ENCODE measurements at regions not wholly inside any gene's neighbourhood (a gene's known extent, or its start where the extent isn't known, plus 50 kb on each side); places are given as distances from the start of the nearest gene placed in this dataset.
"Not testable (repeated sequence)": the region's sequence is repeated elsewhere in the genome, so short reads cannot be mapped to it uniquely, and the experiment has no call there.

DNA sequence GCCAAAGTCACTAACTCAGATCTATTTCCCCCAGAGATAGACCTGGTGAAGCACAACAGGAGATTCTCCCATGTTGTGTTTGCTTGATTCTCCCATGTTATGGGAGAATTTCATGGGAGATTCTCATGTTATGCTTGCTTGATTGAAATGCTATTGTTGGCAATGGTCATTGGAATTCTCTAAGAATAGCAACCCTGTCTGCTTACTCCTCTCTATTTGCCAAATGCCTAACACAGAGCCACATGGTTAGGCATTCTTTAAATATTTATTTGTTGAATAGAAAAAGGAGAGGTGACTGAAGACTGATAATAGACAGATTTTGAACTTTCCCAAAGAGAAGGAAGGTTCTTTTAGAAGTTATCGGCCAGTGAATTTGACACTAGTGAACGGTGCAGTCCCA is 111.5 kb upstream of the MPHOSPH6 start:
- Histone ChIP-seq H3K27ac (no peak overlapping the region), H3K27me3 (replicated peaks) (peaks cover 6% of the 10 kb centered on the region), H3K36me3 (replicated peaks) (no peaks in the 10 kb centered on the region), H3K4me3 (ENCODE audit: low read depth, low read length) (no peak overlapping the region)
- TF ChIP-seq, protein P1, sequence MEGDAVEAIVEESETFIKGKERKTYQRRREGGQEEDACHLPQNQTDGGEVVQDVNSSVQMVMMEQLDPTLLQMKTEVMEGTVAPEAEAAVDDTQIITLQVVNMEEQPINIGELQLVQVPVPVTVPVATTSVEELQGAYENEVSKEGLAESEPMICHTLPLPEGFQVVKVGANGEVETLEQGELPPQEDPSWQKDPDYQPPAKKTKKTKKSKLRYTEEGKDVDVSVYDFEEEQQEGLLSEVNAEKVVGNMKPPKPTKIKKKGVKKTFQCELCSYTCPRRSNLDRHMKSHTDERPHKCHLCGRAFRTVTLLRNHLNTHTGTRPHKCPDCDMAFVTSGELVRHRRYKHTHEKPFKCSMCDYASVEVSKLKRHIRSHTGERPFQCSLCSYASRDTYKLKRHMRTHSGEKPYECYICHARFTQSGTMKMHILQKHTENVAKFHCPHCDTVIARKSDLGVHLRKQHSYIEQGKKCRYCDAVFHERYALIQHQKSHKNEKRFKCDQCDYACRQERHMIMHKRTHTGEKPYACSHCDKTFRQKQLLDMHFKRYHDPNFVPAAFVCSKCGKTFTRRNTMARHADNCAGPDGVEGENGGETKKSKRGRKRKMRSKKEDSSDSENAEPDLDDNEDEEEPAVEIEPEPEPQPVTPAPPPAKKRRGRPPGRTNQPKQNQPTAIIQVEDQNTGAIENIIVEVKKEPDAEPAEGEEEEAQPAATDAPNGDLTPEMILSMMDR (IDR thresholded peaks at IDR 0.05; ENCODE audit: low read depth, low read length, missing control alignments) = no peak
- no peak for DNase-seq
- in situ Hi-C loops (cut with HindIII; ENCODE audit: low pct_ligation_motif_present, low sequenced_read_pairs) = no loop called here

GRCh38 chr16:82280867-82281266 is 110.8 kb upstream of the MPHOSPH6 start:
- H3K4me3 ChIP-seq (ENCODE audit: low read depth, low read length) = no peak overlapping the region
- in situ Hi-C loops (cut with HindIII; ENCODE audit: low pct_ligation_motif_present, low sequenced_read_pairs) = no loop called here
- TF ChIP-seq, protein P1 (IDR thresholded peaks at IDR 0.05; ENCODE audit: low read depth, low read length, missing control alignments) = no peak
- no peak for DNase-seq
- H3K36me3 ChIP-seq (replicated peaks) = no peaks in the 10 kb centered on the region
- H3K27ac ChIP-seq = no peak overlapping the region
- peaks cover 6% of the 10 kb centered on the region for H3K27me3 ChIP-seq (replicated peaks)

DNA sequence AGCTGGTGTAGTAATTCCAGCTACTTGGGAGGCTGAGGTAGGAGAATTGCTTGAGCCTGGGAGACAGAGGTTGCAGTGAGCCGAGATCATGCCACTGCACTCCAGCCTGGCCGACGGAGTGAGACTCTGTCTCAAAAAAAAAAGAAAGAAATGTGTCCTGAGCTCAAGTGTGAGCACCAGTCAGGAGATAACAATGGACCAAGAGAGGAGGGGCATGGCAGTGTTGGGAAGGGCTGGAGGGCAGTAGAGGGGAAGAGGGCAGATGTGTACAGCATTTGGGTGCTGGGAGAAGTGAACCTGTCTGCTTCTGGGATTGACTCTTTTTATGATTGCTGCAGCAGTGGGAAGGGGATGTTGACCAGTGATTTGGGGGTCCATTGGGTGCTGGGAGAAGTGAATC is 105.3 kb upstream of the MPHOSPH6 start:
- H3K4me3 ChIP-seq (ENCODE audit: low read depth, low read length); in situ Hi-C loops (cut with HindIII; ENCODE audit: low pct_ligation_motif_present, low sequenced_read_pairs); H3K27ac ChIP-seq; DNase-seq; H3K36me3 ChIP-seq (replicated peaks); H3K27me3 ChIP-seq (replicated peaks): not testable (repeated sequence)

DNA sequence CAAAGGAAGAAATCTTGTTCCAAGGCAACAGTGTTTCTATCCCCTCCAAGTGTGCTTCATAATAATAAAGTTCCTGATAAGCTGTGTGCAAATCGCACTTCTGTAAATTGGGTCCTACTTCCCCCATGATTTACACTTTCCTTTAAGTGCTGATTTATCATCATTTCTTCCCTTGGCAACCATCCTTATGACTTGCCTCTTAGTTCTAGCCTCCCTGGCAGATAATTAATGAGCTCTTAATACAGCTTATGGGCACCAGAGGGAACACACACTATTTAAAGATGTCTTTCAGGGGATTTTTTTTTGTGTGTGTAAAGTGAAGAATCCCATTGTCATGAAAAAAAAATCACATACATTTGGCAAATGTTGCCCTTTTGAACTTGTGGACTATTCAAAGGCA is 101.6 kb upstream of the MPHOSPH6 start:
- H3K4me3 ChIP-seq (ENCODE audit: low read depth, low read length) = no peak overlapping the region
- no peak for DNase-seq
- H3K27ac ChIP-seq = no peak overlapping the region
- TF ChIP-seq, protein P1 (IDR thresholded peaks at IDR 0.05; ENCODE audit: low read depth, low read length, missing control alignments) = no peak
- H3K27me3 ChIP-seq (replicated peaks) = peaks cover 1% of the 10 kb centered on the region
- in situ Hi-C loops (cut with HindIII; ENCODE audit: low pct_ligation_motif_present, low sequenced_read_pairs) = no loop called here
- no peaks in the 10 kb centered on the region for H3K36me3 ChIP-seq (replicated peaks)

GRCh38 chr16:82267675-82268074 is 97.7 kb upstream of the MPHOSPH6 start:
- H3K36me3 ChIP-seq (replicated peaks); in situ Hi-C loops (cut with HindIII; ENCODE audit: low pct_ligation_motif_present, low sequenced_read_pairs); H3K27ac ChIP-seq; H3K4me3 ChIP-seq (ENCODE audit: low read depth, low read length); DNase-seq; H3K27me3 ChIP-seq (replicated peaks): not testable (repeated sequence)

GRCh38 chr16:82265809-82266208 is 95.8 kb upstream of the MPHOSPH6 start:
- in situ Hi-C loops (cut with HindIII; ENCODE audit: low pct_ligation_motif_present, low sequenced_read_pairs) = no loop called here
- DNase-seq = no peak
- Histone ChIP-seq H3K36me3 (replicated peaks) (no peaks in the 10 kb centered on the region), H3K4me3 (ENCODE audit: low read depth, low read length) (no peak overlapping the region), H3K27me3 (replicated peaks) (peaks cover 4% of the 10 kb centered on the region), H3K27ac (no peak overlapping the region)
- TF ChIP-seq, protein P1 (IDR thresholded peaks at IDR 0.05; ENCODE audit: low read depth, low read length, missing control alignments) = no peak

DNA sequence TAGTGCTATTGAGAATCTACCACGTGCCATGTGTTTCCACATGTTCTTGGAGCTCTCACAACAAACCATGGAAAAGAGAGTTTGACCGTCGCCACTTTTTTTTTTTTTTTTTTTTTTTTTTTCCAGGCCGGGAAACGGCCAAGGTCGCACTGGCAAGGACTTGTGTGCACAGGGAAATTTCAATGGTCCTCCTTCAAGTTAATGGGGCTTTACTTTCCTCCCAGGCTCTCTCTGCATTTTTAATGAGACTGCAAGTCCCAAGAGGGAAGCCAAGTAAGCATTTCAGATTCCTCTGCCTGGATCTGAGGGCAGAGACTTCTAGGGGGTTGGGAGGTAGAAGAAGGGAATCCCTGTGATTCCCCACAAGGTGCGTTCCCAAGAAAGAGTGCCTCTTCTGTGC is 94.7 kb upstream of the MPHOSPH6 start:
- in situ Hi-C loops (cut with HindIII; ENCODE audit: low pct_ligation_motif_present, low sequenced_read_pairs) = no loop called here
- peaks cover 4% of the 10 kb centered on the region for H3K27me3 ChIP-seq (replicated peaks)
- TF ChIP-seq, protein P1 (IDR thresholded peaks at IDR 0.05; ENCODE audit: low read depth, low read length, missing control alignments) = no peak
- no peak for DNase-seq
- H3K36me3 ChIP-seq (replicated peaks) = no peaks in the 10 kb centered on the region
- no peak overlapping the region for H3K27ac ChIP-seq
- H3K4me3 ChIP-seq (ENCODE audit: low read depth, low read length) = no peak overlapping the region
